ENCODE measurements at regions not wholly inside any gene's neighbourhood (a gene's known extent, or its start where the extent isn't known, plus 50 kb on each side); places are given as distances from the start of the nearest gene placed in this dataset.

DNA sequence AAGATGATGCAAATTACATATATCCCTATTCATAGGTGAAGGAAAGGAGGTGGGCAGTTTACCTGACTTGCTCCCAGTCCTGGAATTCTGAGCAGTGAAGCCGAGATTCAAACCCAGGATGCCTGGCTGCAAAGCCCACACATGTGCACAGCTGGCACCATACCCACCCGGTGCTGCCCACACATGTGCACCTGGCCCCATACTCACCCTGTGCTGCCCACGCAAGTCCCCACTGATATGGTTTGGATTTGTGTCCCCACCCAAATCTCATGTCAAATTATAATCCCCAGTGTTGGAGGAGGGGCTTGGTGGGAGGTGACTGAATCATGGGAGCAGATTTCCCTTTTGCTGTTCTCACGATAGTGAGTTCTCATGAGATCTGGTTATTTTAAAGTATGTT, 179.2 kb upstream of the C14orf180 start:
- TF ChIP-seq, protein P1, sequence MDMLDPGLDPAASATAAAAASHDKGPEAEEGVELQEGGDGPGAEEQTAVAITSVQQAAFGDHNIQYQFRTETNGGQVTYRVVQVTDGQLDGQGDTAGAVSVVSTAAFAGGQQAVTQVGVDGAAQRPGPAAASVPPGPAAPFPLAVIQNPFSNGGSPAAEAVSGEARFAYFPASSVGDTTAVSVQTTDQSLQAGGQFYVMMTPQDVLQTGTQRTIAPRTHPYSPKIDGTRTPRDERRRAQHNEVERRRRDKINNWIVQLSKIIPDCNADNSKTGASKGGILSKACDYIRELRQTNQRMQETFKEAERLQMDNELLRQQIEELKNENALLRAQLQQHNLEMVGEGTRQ (CRISPR knock-in tag; IDR thresholded peaks at IDR 0.05): no peak
- TF ChIP-seq, protein P2, sequence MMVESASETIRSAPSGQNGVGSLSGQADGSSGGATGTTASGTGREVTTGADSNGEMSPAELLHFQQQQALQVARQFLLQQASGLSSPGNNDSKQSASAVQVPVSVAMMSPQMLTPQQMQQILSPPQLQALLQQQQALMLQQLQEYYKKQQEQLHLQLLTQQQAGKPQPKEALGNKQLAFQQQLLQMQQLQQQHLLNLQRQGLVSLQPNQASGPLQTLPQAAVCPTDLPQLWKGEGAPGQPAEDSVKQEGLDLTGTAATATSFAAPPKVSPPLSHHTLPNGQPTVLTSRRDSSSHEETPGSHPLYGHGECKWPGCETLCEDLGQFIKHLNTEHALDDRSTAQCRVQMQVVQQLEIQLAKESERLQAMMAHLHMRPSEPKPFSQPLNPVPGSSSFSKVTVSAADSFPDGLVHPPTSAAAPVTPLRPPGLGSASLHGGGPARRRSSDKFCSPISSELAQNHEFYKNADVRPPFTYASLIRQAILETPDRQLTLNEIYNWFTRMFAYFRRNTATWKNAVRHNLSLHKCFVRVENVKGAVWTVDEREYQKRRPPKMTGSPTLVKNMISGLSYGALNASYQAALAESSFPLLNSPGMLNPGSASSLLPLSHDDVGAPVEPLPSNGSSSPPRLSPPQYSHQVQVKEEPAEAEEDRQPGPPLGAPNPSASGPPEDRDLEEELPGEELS (CRISPR knock-in tag; IDR thresholded peaks at IDR 0.05): no peak
- TF ChIP-seq, protein P3, sequence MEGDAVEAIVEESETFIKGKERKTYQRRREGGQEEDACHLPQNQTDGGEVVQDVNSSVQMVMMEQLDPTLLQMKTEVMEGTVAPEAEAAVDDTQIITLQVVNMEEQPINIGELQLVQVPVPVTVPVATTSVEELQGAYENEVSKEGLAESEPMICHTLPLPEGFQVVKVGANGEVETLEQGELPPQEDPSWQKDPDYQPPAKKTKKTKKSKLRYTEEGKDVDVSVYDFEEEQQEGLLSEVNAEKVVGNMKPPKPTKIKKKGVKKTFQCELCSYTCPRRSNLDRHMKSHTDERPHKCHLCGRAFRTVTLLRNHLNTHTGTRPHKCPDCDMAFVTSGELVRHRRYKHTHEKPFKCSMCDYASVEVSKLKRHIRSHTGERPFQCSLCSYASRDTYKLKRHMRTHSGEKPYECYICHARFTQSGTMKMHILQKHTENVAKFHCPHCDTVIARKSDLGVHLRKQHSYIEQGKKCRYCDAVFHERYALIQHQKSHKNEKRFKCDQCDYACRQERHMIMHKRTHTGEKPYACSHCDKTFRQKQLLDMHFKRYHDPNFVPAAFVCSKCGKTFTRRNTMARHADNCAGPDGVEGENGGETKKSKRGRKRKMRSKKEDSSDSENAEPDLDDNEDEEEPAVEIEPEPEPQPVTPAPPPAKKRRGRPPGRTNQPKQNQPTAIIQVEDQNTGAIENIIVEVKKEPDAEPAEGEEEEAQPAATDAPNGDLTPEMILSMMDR (IDR thresholded peaks at IDR 0.05): no peak
- TF ChIP-seq, protein P4, sequence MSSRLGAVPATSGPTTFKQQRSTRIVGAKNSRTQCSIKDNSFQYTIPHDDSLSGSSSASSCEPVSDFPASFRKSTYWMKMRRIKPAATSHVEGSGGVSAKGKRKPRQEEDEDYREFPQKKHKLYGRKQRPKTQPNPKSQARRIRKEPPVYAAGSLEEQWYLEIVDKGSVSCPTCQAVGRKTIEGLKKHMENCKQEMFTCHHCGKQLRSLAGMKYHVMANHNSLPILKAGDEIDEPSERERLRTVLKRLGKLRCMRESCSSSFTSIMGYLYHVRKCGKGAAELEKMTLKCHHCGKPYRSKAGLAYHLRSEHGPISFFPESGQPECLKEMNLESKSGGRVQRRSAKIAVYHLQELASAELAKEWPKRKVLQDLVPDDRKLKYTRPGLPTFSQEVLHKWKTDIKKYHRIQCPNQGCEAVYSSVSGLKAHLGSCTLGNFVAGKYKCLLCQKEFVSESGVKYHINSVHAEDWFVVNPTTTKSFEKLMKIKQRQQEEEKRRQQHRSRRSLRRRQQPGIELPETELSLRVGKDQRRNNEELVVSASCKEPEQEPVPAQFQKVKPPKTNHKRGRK (CRISPR knock-in tag; IDR thresholded peaks at IDR 0.05; ENCODE audit: borderline replicate concordance): no peak
- TF ChIP-seq, protein P5, sequence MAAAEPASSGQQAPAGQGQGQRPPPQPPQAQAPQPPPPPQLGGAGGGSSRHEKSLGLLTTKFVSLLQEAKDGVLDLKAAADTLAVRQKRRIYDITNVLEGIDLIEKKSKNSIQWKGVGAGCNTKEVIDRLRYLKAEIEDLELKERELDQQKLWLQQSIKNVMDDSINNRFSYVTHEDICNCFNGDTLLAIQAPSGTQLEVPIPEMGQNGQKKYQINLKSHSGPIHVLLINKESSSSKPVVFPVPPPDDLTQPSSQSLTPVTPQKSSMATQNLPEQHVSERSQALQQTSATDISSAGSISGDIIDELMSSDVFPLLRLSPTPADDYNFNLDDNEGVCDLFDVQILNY (CRISPR knock-in tag; IDR thresholded peaks at IDR 0.05): no peak
- TF ChIP-seq, protein P6, sequence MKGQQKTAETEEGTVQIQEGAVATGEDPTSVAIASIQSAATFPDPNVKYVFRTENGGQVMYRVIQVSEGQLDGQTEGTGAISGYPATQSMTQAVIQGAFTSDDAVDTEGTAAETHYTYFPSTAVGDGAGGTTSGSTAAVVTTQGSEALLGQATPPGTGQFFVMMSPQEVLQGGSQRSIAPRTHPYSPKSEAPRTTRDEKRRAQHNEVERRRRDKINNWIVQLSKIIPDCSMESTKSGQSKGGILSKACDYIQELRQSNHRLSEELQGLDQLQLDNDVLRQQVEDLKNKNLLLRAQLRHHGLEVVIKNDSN (CRISPR knock-in tag; IDR thresholded peaks at IDR 0.05): no peak

Measured in WTC11 (cell line).